AG10803 (cell line): ENCODE measurements at regions not wholly inside any gene's neighbourhood (a gene's known extent, or its start where the extent isn't known, plus 50 kb on each side); places are given as distances from the start of the nearest gene placed in this dataset.

Source experiments
- DNase-seq: peaks from one replicate; pipeline ENCODE4 v3.0.0; 2010; ENCODE audit warnings: low read depth
- H3K4me3 ChIP-seq: 2 replicates; pipeline ENCODE4 v1.5.1; 2011; ENCODE audit warnings: mild to moderate bottlenecking, low read length, control low read depth
- TF ChIP-seq, protein P1 (sequence below): conservative IDR thresholded peaks from 2 replicates; pipeline ENCODE4 v1.5.1; 2011; ENCODE audit warnings: mild to moderate bottlenecking, low read length, control low read depth, inconsistent platforms

DNA sequence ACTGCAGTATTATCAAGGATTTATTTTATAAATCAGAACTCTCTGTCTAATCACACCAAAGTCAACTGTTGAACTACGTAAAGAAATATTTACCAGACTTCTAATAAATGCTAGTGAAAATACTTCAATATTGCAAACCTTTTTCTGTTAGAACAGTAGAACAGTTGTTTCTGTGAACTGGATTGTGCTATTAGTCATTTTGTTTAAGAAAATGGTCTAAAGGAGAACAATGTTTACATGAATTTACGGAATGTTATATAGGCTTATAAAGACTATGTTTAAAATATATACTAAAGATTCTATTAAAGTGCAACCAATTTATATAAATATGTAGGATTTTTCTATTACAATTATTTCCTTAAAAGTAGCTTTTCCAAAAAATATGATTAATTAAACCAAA is 471.4 kb downstream of the FSCB start:
- no peak overlapping the region for H3K4me3 ChIP-seq
- TF ChIP-seq, protein P1, sequence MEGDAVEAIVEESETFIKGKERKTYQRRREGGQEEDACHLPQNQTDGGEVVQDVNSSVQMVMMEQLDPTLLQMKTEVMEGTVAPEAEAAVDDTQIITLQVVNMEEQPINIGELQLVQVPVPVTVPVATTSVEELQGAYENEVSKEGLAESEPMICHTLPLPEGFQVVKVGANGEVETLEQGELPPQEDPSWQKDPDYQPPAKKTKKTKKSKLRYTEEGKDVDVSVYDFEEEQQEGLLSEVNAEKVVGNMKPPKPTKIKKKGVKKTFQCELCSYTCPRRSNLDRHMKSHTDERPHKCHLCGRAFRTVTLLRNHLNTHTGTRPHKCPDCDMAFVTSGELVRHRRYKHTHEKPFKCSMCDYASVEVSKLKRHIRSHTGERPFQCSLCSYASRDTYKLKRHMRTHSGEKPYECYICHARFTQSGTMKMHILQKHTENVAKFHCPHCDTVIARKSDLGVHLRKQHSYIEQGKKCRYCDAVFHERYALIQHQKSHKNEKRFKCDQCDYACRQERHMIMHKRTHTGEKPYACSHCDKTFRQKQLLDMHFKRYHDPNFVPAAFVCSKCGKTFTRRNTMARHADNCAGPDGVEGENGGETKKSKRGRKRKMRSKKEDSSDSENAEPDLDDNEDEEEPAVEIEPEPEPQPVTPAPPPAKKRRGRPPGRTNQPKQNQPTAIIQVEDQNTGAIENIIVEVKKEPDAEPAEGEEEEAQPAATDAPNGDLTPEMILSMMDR, result no peak
- DNase-seq, result no peak

DNA sequence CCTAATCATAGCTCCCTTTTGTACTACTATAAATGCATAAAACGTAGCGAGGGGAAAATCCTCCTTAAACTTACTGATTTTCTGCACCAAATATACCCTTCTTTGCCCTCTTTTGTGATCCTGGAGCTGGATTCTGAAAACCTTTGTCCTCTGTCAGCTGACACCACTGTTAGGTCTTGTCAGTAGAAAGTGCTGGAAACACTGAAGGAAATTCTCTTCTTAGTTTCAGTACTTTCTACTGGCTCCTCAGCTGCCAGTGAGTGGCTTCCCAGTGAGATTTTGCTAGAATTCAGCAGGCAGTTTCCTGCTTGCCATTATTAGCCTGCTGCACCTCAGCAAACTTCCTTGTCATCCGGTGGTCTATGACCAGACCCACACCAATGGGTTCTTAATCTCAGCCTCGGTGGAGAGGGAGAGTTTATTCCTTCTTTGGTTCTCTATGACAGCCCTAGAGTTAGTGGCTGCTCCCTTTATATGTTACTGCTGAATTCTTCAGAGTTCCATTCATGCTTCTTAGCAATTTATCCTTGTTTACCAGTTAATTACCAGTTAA is 476.2 kb downstream of the FSCB start:
- H3K4me3 ChIP-seq, result no peak overlapping the region
- no peak for DNase-seq
- TF ChIP-seq, protein P1, result no peak

DNA sequence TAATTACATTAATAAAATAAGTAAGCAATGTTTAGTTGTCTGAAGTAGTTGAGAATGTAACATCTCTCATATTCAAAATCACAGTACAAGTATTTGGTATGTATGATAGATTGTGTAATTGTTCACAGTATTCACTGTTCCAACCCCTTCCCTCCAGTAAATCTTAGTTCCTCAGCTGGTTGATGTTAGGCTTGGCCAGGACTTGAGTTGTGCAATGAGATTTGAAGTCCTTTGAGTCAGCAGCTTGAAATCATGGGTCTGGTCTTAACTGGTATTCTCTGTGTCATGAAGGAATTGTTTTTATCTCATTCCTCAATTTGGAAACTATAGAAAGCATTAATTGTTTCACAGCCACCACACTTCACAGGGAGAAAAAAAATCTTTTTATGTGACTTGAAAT is 477.1 kb downstream of the FSCB start:
- no peak overlapping the region for H3K4me3 ChIP-seq
- TF ChIP-seq, protein P1, result no peak
- no peak for DNase-seq

DNA sequence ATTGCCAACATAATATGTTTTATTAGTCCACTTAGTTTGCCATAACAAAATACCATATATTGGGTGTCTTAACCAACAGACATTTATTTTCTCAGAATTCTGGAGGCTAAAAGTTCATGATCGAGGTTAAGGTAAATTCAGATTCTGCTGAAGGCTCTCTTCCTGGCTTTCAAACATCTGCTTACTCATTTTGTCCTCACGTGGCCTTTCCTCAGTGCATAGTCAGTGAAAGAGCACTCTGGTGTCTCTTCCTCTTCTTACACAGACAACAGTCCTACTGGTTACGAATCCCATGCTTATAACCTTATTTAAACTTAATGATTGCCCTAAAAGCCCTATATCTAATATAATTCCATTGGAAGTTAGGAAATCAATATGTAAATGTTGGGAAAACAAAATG is 479.7 kb downstream of the FSCB start:
- no peak for DNase-seq
- TF ChIP-seq, protein P1, result no peak
- H3K4me3 ChIP-seq, result no peak overlapping the region

DNA sequence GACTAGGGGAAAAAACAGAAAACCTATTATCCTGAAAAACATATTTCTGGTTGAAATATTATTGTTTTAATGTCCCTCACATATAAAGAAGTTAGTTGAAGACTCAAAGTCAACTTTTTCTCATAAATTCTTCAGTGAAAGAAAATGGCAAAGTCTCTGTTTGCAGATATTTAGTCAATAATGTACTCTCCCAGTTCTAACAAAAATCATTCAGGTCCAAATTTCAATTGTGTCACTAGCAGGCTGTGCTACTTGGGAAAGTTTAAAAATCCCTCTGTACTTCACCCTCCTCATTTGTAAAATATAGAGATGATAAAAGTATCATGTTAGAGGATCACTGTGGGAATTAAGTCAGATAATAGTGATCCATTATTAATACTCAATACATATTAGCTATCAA is 496.5 kb downstream of the FSCB start:
- H3K4me3 ChIP-seq, result no peak overlapping the region
- DNase-seq, result no peak
- TF ChIP-seq, protein P1, result no peak

DNA sequence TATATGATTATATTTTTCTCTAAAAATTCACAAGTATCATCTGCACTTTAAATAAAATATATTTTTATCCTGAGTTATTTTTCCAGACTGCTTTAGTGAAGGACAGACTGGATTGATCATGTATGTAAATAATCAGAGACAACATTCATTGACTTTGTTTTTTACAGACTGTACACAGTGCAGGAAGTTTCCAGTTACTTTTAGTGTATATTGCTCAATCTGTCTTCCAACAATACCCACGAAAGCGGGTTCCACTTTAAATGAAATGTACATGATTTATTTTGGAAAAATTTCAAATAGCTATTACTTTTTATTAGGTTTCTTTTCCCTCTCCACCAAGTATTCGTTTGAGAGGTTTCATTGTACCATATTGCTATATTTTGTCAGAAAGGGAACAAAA is 497.0 kb downstream of the FSCB start:
- TF ChIP-seq, protein P1, result no peak
- H3K4me3 ChIP-seq, result no peak overlapping the region
- no peak for DNase-seq

DNA sequence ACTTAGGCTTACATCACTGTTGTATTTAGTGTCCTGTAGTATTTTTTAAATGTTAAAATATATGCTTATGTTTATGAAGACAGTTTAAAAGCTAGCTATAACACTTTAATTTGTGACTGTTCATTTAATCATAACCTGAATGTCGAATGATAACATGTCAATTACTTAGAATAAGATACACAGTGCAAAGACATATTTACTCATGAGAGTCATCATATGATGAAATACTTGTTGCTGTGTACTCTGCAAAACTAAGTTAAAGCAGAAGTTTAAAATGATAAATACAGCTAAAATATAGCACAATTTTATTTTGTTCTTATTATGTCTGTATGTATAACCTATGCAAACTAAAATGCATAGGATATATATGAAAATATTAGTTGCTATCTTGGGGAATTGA is 497.4 kb downstream of the FSCB start:
- DNase-seq, result no peak
- TF ChIP-seq, protein P1, result no peak
- no peak overlapping the region for H3K4me3 ChIP-seq
